ENCODE measurements at regions not wholly inside any gene's neighbourhood (a gene's known extent, or its start where the extent isn't known, plus 50 kb on each side); places are given as distances from the start of the nearest gene placed in this dataset.

- TF ChIP-seq CTCF (IDR thresholded peaks at IDR 0.05) (no peak), POLR2A (IDR thresholded peaks at IDR 0.05) (no peak)
Observed at GRCh38 chr6:156511570-156511969, 265.6 kb upstream of the ARID1B start.
